HG03159 (cell line): ENCODE measurements at regions not wholly inside any gene's neighbourhood (a gene's known extent, or its start where the extent isn't known, plus 50 kb on each side); places are given as distances from the start of the nearest gene placed in this dataset.

ENCODE experiments used
- ATAC-seq: cut with Tn5 transposase; IDR thresholded peaks from one replicate; pipeline ENCODE4 v1.9.1; 2021; ENCODE audit warnings: mild to moderate bottlenecking, moderate library complexity; ENCODE audit not compliant: unreplicated experiment

- no peak for ATAC-seq
Measured at GRCh38 chr10:1939016-1939415, 201.7 kb upstream of the ADARB2 start.

- ATAC-seq = no peak
Measured at GRCh38 chr10:1938317-1938716, 201.0 kb upstream of the ADARB2 start.

GRCh38 chr10:1935912-1936311 lies 198.6 kb upstream of the ADARB2 start:
- no peak for ATAC-seq

- ATAC-seq = no peak
Measured at GRCh38 chr10:1933215-1933614, 195.9 kb upstream of the ADARB2 start.

GRCh38 chr10:1932692-1933094 lies 195.4 kb upstream of the ADARB2 start:
- ATAC-seq = no peak

- ATAC-seq = no peak
Measured at GRCh38 chr10:1928606-1929005, 191.3 kb upstream of the ADARB2 start.

- ATAC-seq = no peak
Measured at GRCh38 chr10:1923998-1924397, 186.7 kb upstream of the ADARB2 start.

GRCh38 chr10:1923586-1923985 lies 186.3 kb upstream of the ADARB2 start:
- ATAC-seq = no peak

GRCh38 chr10:1920941-1921340 lies 183.6 kb upstream of the ADARB2 start:
- no peak for ATAC-seq

- ATAC-seq = no peak
Measured at GRCh38 chr10:1920127-1920526, 182.8 kb upstream of the ADARB2 start.

- ATAC-seq = no peak
Measured at GRCh38 chr10:1911771-1912170, 174.4 kb upstream of the ADARB2 start.

GRCh38 chr10:1903982-1904381 lies 166.7 kb upstream of the ADARB2 start:
- no peak for ATAC-seq

- no peak for ATAC-seq
Measured at GRCh38 chr10:1896153-1896552, 158.8 kb upstream of the ADARB2 start.

GRCh38 chr10:1895691-1896090 lies 158.4 kb upstream of the ADARB2 start:
- ATAC-seq = no peak

- ATAC-seq = no peak
Measured at GRCh38 chr10:1894912-1895311, 157.6 kb upstream of the ADARB2 start.

GRCh38 chr10:1893941-1894340 lies 156.6 kb upstream of the ADARB2 start:
- ATAC-seq = no peak

GRCh38 chr10:1886039-1886438 lies 148.7 kb upstream of the ADARB2 start:
- ATAC-seq = no peak

GRCh38 chr10:1882728-1883127 lies 145.4 kb upstream of the ADARB2 start:
- no peak for ATAC-seq

- ATAC-seq = no peak
Measured at GRCh38 chr10:1882180-1882579, 144.9 kb upstream of the ADARB2 start.

- no peak for ATAC-seq
Measured at GRCh38 chr10:1881636-1882035, 144.3 kb upstream of the ADARB2 start.

GRCh38 chr10:1874533-1874932 lies 137.2 kb upstream of the ADARB2 start:
- ATAC-seq = no peak

- ATAC-seq = no peak
Measured at GRCh38 chr10:1873661-1874315, 136.5 kb upstream of the ADARB2 start.

GRCh38 chr10:1872151-1872726 lies 134.9 kb upstream of the ADARB2 start:
- ATAC-seq = no peak
